Tibial nerve (tissue), 3 donors: ENCODE measurements at regions not wholly inside any gene's neighbourhood (a gene's known extent, or its start where the extent isn't known, plus 50 kb on each side); places are given as distances from the start of the nearest gene placed in this dataset.

ENCODE experiments used
- POLR2A ChIP-seq, 2 donors: fragments of 450-650 bp; IDR thresholded peaks; one replicate each; pipeline ENCODE4 v1.6.1; 2017; ENCODE audit warnings: antibody characterized with exemption in 2 of 2, mild to moderate bottlenecking in 2 of 2, moderate library complexity in 2 of 2
- TF ChIP-seq, protein P1 (sequence below), 5 experiments: fragments of 200-600 bp in 3 of 5; fragments of 450-650 bp in 2 of 5; sonication (generic) in 3 of 5; IDR thresholded peaks; one replicate each; pipeline ENCODE4 v1.5.1; 2016 to 2019; ENCODE audit warnings: antibody characterized with exemption in 5 of 5, mild to moderate bottlenecking in 3 of 5, moderate library complexity in 2 of 5

DNA sequence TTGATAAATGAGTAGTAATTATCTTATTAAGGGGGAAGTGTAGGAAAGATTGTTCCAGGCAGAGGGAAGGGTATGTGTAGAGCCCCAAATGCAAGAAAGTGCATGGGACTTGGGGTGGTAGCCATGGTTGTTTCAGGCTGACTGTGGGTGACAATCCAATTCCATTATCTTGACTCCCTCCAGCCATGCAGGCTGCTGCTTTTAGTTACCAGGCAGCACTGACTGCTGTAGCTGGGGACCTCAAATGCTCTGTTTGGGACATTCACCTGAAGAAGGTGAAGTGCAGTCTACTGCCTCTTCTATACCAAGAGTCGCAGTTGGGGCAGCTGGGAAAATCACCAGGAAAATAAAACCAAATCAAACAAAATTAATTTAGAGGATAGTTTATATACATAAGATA, 102.4 kb upstream of the NR3C1 start:
- TF ChIP-seq, protein P1, sequence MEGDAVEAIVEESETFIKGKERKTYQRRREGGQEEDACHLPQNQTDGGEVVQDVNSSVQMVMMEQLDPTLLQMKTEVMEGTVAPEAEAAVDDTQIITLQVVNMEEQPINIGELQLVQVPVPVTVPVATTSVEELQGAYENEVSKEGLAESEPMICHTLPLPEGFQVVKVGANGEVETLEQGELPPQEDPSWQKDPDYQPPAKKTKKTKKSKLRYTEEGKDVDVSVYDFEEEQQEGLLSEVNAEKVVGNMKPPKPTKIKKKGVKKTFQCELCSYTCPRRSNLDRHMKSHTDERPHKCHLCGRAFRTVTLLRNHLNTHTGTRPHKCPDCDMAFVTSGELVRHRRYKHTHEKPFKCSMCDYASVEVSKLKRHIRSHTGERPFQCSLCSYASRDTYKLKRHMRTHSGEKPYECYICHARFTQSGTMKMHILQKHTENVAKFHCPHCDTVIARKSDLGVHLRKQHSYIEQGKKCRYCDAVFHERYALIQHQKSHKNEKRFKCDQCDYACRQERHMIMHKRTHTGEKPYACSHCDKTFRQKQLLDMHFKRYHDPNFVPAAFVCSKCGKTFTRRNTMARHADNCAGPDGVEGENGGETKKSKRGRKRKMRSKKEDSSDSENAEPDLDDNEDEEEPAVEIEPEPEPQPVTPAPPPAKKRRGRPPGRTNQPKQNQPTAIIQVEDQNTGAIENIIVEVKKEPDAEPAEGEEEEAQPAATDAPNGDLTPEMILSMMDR (IDR thresholded peaks at IDR 0.05): no peak
- TF ChIP-seq POLR2A (IDR thresholded peaks at IDR 0.05): no peak
